ENCODE measurements at regions not wholly inside any gene's neighbourhood (a gene's known extent, or its start where the extent isn't known, plus 50 kb on each side); places are given as distances from the start of the nearest gene placed in this dataset.

DNA sequence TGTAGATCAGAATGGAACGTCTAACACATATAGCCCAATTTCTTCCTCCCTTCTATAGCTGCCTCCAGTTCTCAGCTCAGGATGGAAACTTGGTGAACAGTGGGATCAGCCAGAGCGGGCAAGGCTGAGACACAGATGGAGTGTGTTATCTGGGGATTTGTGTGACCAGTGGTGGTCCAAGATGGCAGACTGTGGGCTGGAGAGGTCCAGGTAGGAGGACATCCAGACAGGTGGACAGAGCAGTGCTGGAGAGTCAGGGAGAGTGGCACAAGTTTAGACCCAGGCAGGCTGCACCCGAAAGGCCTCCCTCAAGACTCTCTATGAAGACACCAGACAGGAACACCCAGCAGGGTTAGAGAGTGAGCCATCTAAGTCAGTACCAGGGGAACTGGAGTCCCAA lies 116.1 kb upstream of the CPSF6 start:
- TF ChIP-seq POLR2A (IDR thresholded peaks at IDR 0.05; ENCODE audit: low read depth) (no peak), CTCF (IDR thresholded peaks at IDR 0.05) (no peak), POLR2AphosphoS5 (IDR thresholded peaks at IDR 0.05) (no peak)

Measured in esophagus muscularis mucosa (tissue), 3 donors.